NT2/D1 (cell line): ENCODE measurements at regions not wholly inside any gene's neighbourhood (a gene's known extent, or its start where the extent isn't known, plus 50 kb on each side); places are given as distances from the start of the nearest gene placed in this dataset.

ENCODE experiments used
- YY1 ChIP-seq: IDR thresholded peaks from 2 replicates; pipeline ENCODE4 v1.6.1; 2011; ENCODE audit not compliant: insufficient read length, insufficient read depth
- ZNF274 ChIP-seq: IDR thresholded peaks from 2 replicates; pipeline ENCODE4 v1.6.1; 2011; ENCODE audit warnings: mild to moderate bottlenecking, low read depth, low read length

DNA sequence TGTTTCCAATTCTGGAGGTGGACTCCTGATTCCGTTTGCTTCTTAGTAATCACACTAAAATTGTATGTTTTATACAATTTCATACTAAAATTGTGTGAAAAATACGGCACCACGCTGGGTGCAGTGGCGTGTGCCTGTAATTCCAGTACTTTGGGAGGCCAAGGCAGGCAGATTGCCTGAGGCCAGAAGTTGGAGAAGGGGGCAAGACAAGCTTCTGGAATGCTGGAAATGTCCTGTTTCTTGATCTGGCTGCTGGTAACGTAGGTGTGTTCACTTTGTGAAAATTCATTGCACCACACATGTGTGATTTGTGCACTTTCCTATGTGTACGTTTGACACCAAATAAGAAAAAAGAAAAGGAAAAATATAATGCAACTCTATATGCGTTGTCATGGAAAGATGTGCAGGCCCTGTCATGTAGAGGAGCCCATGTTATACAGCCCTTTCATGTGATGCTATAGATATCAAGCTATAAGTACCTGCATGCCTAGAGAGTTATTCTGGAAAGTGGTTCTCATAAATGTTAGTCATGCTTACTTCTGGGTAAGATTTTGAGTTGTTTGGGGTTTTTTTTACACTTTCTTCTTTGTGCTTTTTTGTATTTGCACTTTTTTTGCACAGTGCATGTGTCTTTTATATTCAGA is 119.9 kb downstream of the TMEM174 start:
- no peak for TF ChIP-seq YY1
- TF ChIP-seq ZNF274, result no peak
